ENCODE measurements at regions not wholly inside any gene's neighbourhood (a gene's known extent, or its start where the extent isn't known, plus 50 kb on each side); places are given as distances from the start of the nearest gene placed in this dataset.

DNA sequence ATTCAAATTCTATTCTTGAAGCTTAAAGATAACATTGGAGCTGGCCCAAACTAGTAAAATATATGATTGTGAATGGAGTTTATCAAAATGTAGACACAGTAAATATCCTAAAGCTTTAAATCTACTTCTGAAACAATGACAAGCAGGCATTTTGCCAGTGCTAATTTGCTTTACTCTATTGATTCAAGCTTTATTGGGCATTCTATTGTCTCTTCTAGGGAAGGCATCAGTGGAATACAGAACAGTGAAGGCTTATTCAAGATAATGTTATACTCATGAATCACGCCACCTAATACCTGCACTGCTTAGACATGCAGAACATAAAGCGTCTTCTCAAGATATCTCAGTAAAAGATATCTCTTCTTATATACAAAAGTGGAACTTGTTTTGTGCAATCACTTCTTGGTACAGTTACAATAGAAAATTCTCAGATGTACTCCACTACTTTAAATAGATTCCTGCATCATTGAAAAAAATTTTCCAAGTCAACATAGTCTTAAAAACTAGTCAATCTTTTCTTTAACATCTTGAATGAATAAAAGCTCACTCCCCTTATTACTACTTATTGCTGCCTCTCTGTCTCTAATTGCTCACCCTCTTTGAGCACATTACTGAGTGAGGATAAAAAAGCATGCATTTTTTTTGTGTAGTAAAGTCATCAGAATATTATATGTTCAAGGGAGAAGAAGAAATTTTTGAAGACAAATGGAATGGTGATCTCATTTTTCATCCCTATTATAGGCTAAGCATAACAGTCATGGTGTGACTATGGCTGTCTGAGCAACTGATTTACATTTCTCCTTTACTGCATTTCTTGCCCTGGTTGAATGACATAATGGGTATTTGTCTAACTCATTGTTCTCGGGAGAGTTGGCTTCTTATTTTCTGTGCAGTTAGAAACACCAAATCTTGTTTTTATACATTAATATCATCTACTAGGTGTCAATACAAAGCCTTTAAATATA is 98.0 kb upstream of the E2F7 start:
- Mint-ChIP-seq H3K4me3 (no peak overlapping the region), H3K4me1 (no peaks in the 10 kb centered on the region), H3K9me3 (peaks cover 2% of the 10 kb centered on the region), H3K27ac (no peak overlapping the region), H3K36me3 (no peaks in the 10 kb centered on the region)
- ATAC-seq (no peak), DNase-seq (ENCODE audit: low spot score in 2 of 2) (no peak)

DNA sequence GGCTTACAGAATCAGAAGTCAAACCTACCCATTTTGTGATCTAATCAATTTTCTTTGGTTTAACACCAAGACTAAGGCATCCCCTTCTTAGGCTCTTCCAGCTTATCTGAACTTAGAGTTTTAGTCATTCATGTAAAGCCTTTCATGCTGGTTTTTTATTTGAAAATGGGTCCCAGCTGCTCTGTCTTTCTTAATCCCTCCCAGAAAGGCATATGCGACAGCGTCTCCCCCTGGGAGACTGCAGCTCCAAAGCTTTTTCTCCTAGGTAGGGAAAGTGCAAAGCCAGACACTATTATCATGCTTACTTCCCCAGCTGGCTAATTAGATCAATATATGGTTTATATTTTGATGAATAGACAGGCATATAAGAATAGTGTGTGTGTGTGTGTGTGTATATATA is 96.6 kb upstream of the E2F7 start:
- no peak overlapping the region for H3K27ac Mint-ChIP-seq

DNA sequence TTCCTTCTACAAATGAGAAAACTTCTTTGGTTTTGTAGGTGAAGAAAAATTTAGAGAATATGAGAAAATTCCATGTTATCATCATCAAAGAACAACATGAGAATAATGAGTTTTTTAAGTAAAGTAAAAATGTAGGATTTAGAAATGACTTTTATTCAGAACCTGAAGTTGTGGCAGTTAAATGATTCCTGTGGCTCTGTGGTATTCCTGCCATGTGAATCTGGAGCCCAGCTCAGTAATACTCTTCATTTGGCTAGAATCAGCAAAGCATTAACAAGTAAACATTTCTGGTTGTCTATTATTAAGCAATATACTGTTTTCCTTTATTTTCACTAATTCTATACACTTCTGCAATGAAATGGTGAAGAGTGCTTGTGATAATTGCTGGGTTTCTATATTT is 95.6 kb upstream of the E2F7 start:
- ATAC-seq (no peak), DNase-seq (ENCODE audit: low spot score in 2 of 2) (no peak)
- Mint-ChIP-seq H3K4me3 (no peak overlapping the region), H3K4me1 (no peaks in the 10 kb centered on the region), H3K9me3 (peaks cover 2% of the 10 kb centered on the region), H3K27ac (no peak overlapping the region), H3K36me3 (no peaks in the 10 kb centered on the region)

More for the DNA sequence above, 96.6 kb upstream of the E2F7 start:
- Mint-ChIP-seq H3K4me1 (no peaks in the 10 kb centered on the region), H3K4me3 (no peak overlapping the region), H3K9me3 (peaks cover 2% of the 10 kb centered on the region), H3K36me3 (no peaks in the 10 kb centered on the region)
- no peak for DNase-seq (ENCODE audit: low spot score in 2 of 2)
- ATAC-seq, result no peak

DNA sequence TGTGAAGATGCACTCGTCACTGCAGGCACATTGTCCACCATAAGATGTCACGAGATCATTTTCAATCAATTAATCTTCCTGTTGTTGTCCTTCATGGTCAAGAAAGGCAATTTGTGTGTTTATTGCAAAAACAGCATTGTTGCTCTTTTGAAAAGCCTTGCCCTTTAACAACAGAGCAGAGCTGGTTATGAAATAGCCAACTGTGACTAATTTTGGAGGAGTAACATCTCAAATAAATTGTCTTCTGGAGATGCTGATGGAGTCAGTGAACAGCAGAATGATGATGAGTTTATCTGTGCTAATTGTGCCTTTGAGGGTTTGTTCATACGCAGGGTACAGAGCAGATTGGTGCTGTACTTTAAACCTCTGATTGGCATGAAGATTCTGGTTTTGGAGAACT is 88.3 kb upstream of the E2F7 start:
- H3K4me1 Mint-ChIP-seq, result no peaks in the 10 kb centered on the region
- H3K9me3 Mint-ChIP-seq, result no peaks in the 10 kb centered on the region
- H3K4me3 Mint-ChIP-seq, result no peak overlapping the region
- DNase-seq (ENCODE audit: low spot score in 2 of 2), result no peak
- no peaks in the 10 kb centered on the region for H3K36me3 Mint-ChIP-seq
- no peak for ATAC-seq
- H3K27ac Mint-ChIP-seq, result no peak overlapping the region

DNA sequence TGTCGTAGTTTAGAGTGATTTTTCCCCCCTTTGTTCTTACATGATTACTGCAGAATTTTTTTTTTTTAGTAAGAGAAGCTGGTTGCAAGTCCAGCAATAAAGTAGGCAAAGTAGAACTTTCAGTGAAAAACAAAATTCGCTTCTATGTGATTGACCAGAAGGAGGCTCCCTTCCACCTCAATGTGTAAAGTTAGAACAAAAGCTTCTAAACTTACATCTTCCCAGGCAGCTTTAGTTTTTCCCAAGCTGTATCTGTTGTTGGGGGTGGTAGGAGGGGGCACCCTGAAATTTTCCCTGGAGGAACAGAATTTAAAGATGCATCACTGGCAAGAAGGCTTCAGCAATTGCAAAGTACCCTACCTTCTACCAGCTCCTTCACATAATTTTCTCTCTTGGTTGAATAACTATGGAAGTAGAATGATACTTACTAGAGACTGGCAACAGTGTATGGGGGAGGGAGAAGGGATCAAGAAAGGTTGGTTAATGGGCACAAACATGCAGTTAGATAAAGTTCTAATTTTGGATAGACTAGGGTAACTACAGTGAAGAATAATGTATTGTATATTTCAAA is 87.3 kb upstream of the E2F7 start:
- H3K27ac Mint-ChIP-seq, result no peak overlapping the region
- H3K4me3 Mint-ChIP-seq, result no peak overlapping the region
- H3K9me3 Mint-ChIP-seq, result no peaks in the 10 kb centered on the region
- no peaks in the 10 kb centered on the region for H3K36me3 Mint-ChIP-seq
- H3K4me1 Mint-ChIP-seq, result no peaks in the 10 kb centered on the region
- ATAC-seq, result no peak
- DNase-seq (ENCODE audit: low spot score in 2 of 2), result no peak

DNA sequence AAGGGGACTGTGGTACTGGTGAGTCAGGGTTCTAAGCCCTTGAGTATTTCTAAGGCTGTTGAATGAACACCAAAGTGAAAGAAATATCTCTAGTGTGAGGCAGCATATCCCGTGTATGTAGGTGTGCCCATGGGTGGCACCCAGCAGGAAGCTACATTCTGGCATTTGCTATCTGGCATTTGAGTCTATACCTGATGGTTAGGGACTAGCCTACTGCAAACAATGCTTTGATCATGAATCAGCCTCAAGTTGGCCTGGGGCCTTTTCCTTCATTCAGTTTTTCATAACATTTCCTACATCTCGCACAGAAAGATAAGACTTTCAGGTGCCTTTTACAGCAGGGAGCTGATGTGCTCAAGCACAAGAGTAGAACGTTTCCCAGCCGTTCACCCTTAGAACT is 85.7 kb upstream of the E2F7 start:
- no peaks in the 10 kb centered on the region for H3K4me1 Mint-ChIP-seq
- H3K9me3 Mint-ChIP-seq, result peaks cover 3% of the 10 kb centered on the region
- no peak for ATAC-seq

DNA sequence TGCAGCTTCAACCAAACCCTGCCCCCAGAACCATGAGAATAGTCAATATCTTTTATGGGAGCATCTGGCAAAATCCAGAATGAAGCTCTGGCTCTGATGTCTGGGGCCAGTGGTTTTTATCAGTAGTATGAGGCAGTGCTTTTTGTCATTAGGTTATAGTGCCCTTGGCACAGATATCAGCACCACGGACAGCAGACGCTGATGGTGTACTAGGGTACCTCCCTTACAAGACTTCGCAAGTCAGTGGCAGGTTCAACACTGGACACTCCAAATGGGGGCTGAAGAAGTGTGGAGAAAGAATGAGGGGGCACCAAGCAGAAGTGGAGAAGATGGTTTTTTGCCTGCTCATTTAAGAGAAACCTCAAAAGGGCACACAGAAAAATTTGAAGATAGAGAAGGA is 68.2 kb upstream of the E2F7 start:
- H3K36me3 Mint-ChIP-seq, result no peaks in the 10 kb centered on the region
- no peak for ATAC-seq
- H3K27ac Mint-ChIP-seq, result no peak overlapping the region
- peaks cover 5% of the 10 kb centered on the region for H3K9me3 Mint-ChIP-seq
- H3K4me3 Mint-ChIP-seq, result no peak overlapping the region
- DNase-seq (ENCODE audit: low spot score in 2 of 2), result no peak
- no peaks in the 10 kb centered on the region for H3K4me1 Mint-ChIP-seq

More for the DNA sequence above, 85.7 kb upstream of the E2F7 start:
- Mint-ChIP-seq H3K27ac (no peak overlapping the region), H3K4me3 (no peak overlapping the region), H3K36me3 (no peaks in the 10 kb centered on the region)
- DNase-seq (ENCODE audit: low spot score in 2 of 2), result no peak

DNA sequence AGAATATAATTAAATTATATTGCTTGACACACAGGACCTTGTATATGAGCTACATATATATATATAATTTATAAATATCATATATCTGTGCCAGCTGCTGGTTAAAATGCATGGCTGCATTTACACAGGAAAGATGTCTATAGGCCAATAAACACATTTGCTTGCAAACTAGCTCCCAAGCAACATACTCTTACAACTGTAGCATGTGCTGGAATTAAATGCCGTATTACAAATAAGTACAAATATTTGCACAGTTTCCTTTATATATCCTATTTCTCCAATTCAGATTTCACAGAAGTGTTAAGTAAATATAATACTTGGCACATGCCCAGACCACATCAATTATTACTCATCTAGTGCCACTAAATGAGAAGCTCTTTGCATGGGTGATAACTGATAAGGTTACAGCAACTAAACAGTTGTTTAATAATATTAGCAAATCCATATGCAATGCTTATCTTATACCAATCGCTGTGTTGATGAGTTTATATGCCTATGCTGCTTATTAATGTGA is 66.7 kb upstream of the E2F7 start:
- no peaks in the 10 kb centered on the region for H3K4me1 Mint-ChIP-seq
- peaks cover 5% of the 10 kb centered on the region for H3K9me3 Mint-ChIP-seq
- no peak overlapping the region for H3K4me3 Mint-ChIP-seq
- no peak overlapping the region for H3K27ac Mint-ChIP-seq
- DNase-seq (ENCODE audit: low spot score in 2 of 2) (no peak), ATAC-seq (no peak)
- H3K36me3 Mint-ChIP-seq, result no peaks in the 10 kb centered on the region

DNA sequence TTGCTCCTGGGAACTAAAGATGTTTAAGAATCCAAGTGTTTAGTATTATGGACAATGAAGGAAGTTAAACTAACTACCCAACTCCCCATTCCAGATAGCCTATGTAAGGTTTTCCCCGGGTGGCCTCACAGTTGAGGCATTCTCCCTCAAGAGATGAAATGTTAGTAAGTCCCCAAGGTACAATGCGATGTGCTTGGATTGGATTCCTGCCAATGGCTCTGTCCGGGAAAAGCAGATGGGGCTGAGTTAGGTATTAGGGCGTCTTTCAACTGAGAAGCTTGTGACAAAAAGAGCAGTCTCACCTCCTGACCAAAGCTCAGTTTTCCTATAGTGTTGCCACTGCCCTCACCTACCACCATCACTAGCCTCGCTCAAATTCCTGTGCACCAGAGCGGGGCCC is 64.8 kb upstream of the E2F7 start:
- H3K36me3 Mint-ChIP-seq, result no peaks in the 10 kb centered on the region
- H3K4me3 Mint-ChIP-seq, result no peak overlapping the region
- DNase-seq (ENCODE audit: low spot score in 2 of 2) (no peak), ATAC-seq (no peak)
- peaks cover 5% of the 10 kb centered on the region for H3K9me3 Mint-ChIP-seq
- no peaks in the 10 kb centered on the region for H3K4me1 Mint-ChIP-seq
- H3K27ac Mint-ChIP-seq, result no peak overlapping the region

DNA sequence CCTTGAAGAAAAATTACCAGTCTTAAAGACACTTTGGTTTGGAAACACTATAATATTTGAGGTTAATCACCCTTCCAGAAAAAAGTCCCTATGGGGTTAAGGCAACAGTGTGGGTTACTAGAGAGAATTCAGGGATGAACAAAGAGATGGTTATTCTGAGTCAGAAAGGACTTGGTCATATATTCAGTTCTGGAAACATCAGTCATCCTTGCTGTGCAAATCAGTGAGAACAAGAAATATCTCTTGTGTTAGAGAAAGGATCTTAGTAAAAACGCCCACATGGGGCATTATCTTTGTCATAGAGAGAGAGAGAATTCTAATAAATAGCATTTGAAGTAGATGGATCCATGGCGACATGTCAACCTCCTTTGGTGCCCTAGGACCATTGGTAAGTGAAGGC is 59.4 kb upstream of the E2F7 start:
- Mint-ChIP-seq H3K4me3 (no peak overlapping the region), H3K9me3 (no peaks in the 10 kb centered on the region), H3K4me1 (no peaks in the 10 kb centered on the region), H3K36me3 (no peaks in the 10 kb centered on the region), H3K27ac (no peak overlapping the region)
- no peak for DNase-seq (ENCODE audit: low spot score in 2 of 2)
- ATAC-seq, result peak; percentile 47

DNA sequence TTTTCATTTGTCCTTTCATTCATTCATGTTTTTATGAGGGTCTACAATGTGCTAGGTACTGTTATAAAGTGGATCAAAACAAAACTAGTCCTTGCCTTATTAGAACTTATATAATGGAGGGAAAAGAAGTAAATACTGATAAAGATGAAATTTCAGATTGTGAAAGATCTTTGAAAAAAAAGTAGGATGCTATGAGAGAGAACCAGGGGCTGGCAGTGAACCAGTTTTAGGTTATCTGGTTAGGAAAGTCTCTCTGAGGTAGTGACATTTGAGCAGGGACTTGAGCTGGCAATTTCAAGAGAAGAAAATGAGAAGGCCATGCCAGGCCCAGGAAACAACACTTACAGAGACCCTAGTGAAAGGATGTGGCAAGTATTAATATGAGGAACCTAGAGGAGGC is 57.3 kb upstream of the E2F7 start:
- DNase-seq (ENCODE audit: low spot score in 2 of 2), result no peak

DNA sequence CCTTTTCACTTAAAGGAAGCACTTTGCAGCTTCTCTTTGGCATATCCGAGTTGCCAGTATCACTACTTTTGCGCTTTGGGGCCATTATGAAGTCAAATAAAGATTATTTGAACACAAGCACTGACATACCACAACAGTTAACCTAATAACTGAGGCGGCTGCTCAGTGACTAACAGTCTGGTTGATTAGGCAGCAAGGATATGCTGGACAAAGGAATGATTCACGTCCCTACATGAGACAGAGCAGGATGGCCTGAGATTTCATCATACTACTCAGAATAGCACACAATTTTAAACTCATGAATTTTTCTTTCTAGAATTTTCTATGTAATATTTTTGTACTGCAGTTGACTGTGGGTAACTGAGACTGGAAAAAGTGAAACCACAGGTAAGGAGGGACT is 56.9 kb upstream of the E2F7 start:
- Mint-ChIP-seq H3K9me3 (no peaks in the 10 kb centered on the region), H3K36me3 (no peaks in the 10 kb centered on the region), H3K4me3 (no peak overlapping the region), H3K4me1 (no peaks in the 10 kb centered on the region), H3K27ac (no peak overlapping the region)
- ATAC-seq, result no peak
- no peak for DNase-seq (ENCODE audit: low spot score in 2 of 2)

More for the DNA sequence above, 57.3 kb upstream of the E2F7 start:
- H3K4me1 Mint-ChIP-seq, result no peaks in the 10 kb centered on the region
- ATAC-seq, result peak; percentile 21
- H3K36me3 Mint-ChIP-seq, result no peaks in the 10 kb centered on the region
- no peak overlapping the region for H3K4me3 Mint-ChIP-seq
- no peak overlapping the region for H3K27ac Mint-ChIP-seq
- no peaks in the 10 kb centered on the region for H3K9me3 Mint-ChIP-seq

DNA sequence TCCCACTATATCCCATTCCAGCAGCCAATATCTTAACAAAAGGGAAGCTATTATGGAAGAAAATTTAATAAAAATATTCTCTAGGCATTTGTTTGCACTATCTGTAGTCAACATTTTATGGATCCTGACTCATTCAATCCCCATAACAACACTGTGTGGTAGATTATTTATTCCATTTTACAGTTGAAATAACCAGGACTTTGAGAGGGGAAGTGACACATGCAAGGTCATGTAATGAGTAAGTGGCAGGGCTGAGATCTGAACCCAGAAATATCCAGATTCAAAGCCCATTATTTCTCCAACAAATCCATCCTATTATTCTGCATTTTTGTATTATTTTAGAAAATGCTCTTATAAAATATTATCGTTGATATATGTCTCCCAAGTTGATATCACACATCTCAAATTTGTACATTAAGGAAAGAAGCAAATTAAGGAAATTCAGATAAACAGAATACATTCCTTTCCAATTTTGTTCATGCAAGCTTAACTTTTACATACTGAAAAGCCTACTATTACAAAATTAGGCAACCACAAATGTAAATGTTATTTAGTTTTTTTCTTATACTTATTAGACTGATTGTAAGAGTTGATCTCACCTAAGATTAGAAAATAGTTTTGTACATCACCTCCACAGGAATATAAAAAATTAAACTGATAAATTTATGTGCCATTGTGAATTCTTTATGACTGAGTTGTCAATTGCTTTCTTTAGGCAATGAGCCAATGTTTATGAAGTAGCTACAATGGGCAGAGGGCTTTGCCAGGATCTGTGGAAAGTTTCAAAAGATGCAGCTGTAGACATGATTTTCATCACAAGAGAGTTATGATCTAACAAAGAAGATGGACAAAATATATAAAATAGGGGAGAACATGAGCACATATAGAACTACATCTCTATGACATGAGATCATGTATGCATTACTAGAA is 55.1 kb upstream of the E2F7 start:
- Mint-ChIP-seq H3K4me1 (no peaks in the 10 kb centered on the region), H3K27ac (no peak overlapping the region), H3K36me3 (no peaks in the 10 kb centered on the region), H3K4me3 (no peak overlapping the region), H3K9me3 (no peaks in the 10 kb centered on the region)
- no peak for DNase-seq (ENCODE audit: low spot score in 2 of 2)
- ATAC-seq, result no peak

DNA sequence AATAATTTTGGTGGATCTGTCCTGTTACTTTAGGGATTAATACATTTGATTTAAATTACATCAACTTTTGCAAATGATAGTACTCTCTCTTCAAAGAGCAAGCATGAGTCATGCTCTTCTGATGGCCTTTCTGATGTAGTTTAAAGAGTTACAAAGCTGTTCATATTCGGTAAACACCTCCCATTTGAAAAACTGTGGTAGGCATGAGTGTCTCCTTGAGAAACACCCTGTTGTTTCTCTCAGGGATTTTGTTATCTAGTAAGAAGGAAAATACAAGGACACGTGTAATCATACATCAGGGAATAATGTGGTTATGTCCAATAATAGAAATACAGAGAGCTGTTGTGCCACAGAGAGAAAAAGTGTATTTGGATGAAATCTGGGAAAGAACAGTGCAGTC is 53.3 kb upstream of the E2F7 start:
- H3K4me3 Mint-ChIP-seq, result no peak overlapping the region
- H3K4me1 Mint-ChIP-seq, result no peaks in the 10 kb centered on the region
- DNase-seq (ENCODE audit: low spot score in 2 of 2) (no peak), ATAC-seq (no peak)
- no peaks in the 10 kb centered on the region for H3K9me3 Mint-ChIP-seq
- H3K36me3 Mint-ChIP-seq, result no peaks in the 10 kb centered on the region
- no peak overlapping the region for H3K27ac Mint-ChIP-seq

DNA sequence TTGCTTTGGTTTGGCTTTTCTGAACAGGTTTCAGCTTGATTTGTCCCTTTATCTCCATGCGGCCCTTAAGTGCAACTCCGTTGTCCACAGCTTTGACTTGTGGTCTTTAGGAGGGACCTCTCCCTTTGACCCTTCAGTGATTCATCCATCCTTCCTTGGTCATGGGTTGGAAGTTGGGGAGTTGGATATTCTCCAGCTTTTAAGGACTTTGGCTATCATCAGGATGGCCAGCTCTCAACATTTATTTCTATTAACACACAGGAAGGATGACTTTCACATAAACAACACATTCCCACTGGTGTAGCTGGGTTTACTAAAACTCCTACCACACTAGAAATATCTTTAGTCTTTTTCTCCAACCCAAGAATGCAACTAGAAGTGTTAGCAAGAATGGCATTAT is 50.9 kb upstream of the E2F7 start:
- DNase-seq (ENCODE audit: low spot score in 2 of 2) (no peak), ATAC-seq (no peak)

More for the DNA sequence above, 50.9 kb upstream of the E2F7 start:
- H3K9me3 Mint-ChIP-seq, result peaks cover 1% of the 10 kb centered on the region
- H3K4me3 Mint-ChIP-seq, result no peak overlapping the region
- no peaks in the 10 kb centered on the region for H3K36me3 Mint-ChIP-seq
- H3K4me1 Mint-ChIP-seq, result no peaks in the 10 kb centered on the region
- H3K27ac Mint-ChIP-seq, result no peak overlapping the region

All from stimulated activated effector memory CD8-positive, alpha-beta T cell treated with anti-CD3 and anti-CD28 coated beads, Interleukin-12 subunit alpha, Interleukin-12 subunit beta, amount 100 ng/mL, for 72 hours (primary cell).